Activated CD4-positive, alpha-beta T cell treated with anti-CD3 and anti-CD28 coated beads, Interleukin-2, amount 50 U/mL, for 16 hours (primary cell): ENCODE measurements at regions not wholly inside any gene's neighbourhood (a gene's known extent, or its start where the extent isn't known, plus 50 kb on each side); places are given as distances from the start of the nearest gene placed in this dataset.
"Not testable (repeated sequence)": the region's sequence is repeated elsewhere in the genome, so short reads cannot be mapped to it uniquely, and the experiment has no call there.

Experiments used
- DNase-seq: peaks from one replicate; pipeline ENCODE4 v3.0.0-alpha.2; 2020

GRCh38 chr1:143838598-143838929 lies 133.2 kb downstream of the FAM72C start:
- not testable (repeated sequence) for DNase-seq

- DNase-seq = not testable (repeated sequence)
Observed at GRCh38 chr1:143837924-143838597, 133.7 kb downstream of the FAM72C start.

- not testable (repeated sequence) for DNase-seq
Observed at GRCh38 chr1:143833376-143833775, 138.4 kb downstream of the FAM72C start.

GRCh38 chr1:143832379-143832716 lies 139.4 kb downstream of the FAM72C start:
- not testable (repeated sequence) for DNase-seq

GRCh38 chr1:143831479-143832378 lies 140.1 kb downstream of the FAM72C start:
- DNase-seq = peak; percentile 0

- DNase-seq = not testable (repeated sequence)
Observed at GRCh38 chr1:143826162-143826561, 145.6 kb downstream of the FAM72C start.

- not testable (repeated sequence) for DNase-seq
Observed at GRCh38 chr1:143824266-143824665, 147.5 kb downstream of the FAM72C start.

- not testable (repeated sequence) for DNase-seq
Observed at GRCh38 chr1:143820058-143820457, 151.7 kb downstream of the FAM72C start.

GRCh38 chr1:143816369-143816768 lies 155.4 kb downstream of the FAM72C start:
- DNase-seq = not testable (repeated sequence)

- not testable (repeated sequence) for DNase-seq
Observed at GRCh38 chr1:143805374-143805773, 166.4 kb downstream of the FAM72C start.

GRCh38 chr1:143804707-143805356 lies 167.0 kb downstream of the FAM72C start:
- not testable (repeated sequence) for DNase-seq

GRCh38 chr1:143803927-143804411 lies 167.8 kb downstream of the FAM72C start:
- peak; percentile 33 for DNase-seq

- not testable (repeated sequence) for DNase-seq
Observed at GRCh38 chr1:143803095-143803494, 168.7 kb downstream of the FAM72C start.

GRCh38 chr1:143799568-143800187 lies 172.1 kb downstream of the FAM72C start:
- not testable (repeated sequence) for DNase-seq

- DNase-seq = not testable (repeated sequence)
Observed at GRCh38 chr1:143796369-143796768, 175.4 kb downstream of the FAM72C start.

- DNase-seq = not testable (repeated sequence)
Observed at GRCh38 chr1:143792047-143792937, 179.5 kb downstream of the FAM72C start.

GRCh38 chr1:143786381-143786780 lies 185.4 kb downstream of the FAM72C start:
- DNase-seq = not testable (repeated sequence)

- not testable (repeated sequence) for DNase-seq
Observed at GRCh38 chr1:143785883-143786282, 185.9 kb downstream of the FAM72C start.

- DNase-seq = not testable (repeated sequence)
Observed at GRCh38 chr1:143784239-143784882, 187.4 kb downstream of the FAM72C start.

- not testable (repeated sequence) for DNase-seq
Observed at GRCh38 chr1:143778178-143778577, 193.6 kb downstream of the FAM72C start.

GRCh38 chr1:143764831-143765230 lies 207.0 kb downstream of the FAM72C start:
- not testable (repeated sequence) for DNase-seq
